ENCODE measurements at regions not wholly inside any gene's neighbourhood (a gene's known extent, or its start where the extent isn't known, plus 50 kb on each side); places are given as distances from the start of the nearest gene placed in this dataset.

- TF ChIP-seq POLR2AphosphoS5 (IDR thresholded peaks at IDR 0.05) (no peak), CTCF (IDR thresholded peaks at IDR 0.05 in 8 of 11, conservative IDR thresholded peaks at IDR 0.05 in 3 of 11) (no peak), POLR2A (IDR thresholded peaks at IDR 0.05) (no peak)
- peaks cover 0 to 85% (median 21%) of the 10 kb centered on the region in 6 donors for H3K36me3 ChIP-seq
- H3K4me1 ChIP-seq, result peaks cover 27 to 90% (median 65%) of the 10 kb centered on the region in 6 donors
- H3K27me3 ChIP-seq (replicated peaks in 1 of 7), result no peaks in the 10 kb centered on the region
- WGBS, 5 donors, result 82 to 88% (median 85%) methylated on average over 23 to 27 of the region's 27 CpGs
- no peak overlapping the region for H3K4me3 ChIP-seq
- DNase-seq, result peak; percentile 73
- H3K9me3 ChIP-seq, result no peaks in the 10 kb centered on the region
- intact Hi-C loops (cut with DNase I; ENCODE audit: low total_unique reads), result no loop called here
- H3K27ac ChIP-seq, result peak overlapping the region in 2 of 8 donors; percentile 26 to 69
Observed at GRCh38 chr12:124482901-124483799, 84.3 kb downstream of the NCOR2 start.

GRCh38 chr12:124482567-124482893, 84.9 kb downstream of the NCOR2 start:
- no peak overlapping the region for H3K4me3 ChIP-seq
- peaks cover 0 to 6% (median 0%) of the 10 kb centered on the region in 8 donors for H3K9me3 ChIP-seq
- intact Hi-C loops (cut with DNase I; ENCODE audit: low total_unique reads), result no loop called here
- peak overlapping the region in 4 of 8 donors; percentile 5 to 69 (median 63) for H3K27ac ChIP-seq
- no peak for DNase-seq
- TF ChIP-seq CTCF (IDR thresholded peaks at IDR 0.05 in 8 of 11, conservative IDR thresholded peaks at IDR 0.05 in 3 of 11) (no peak), POLR2A (IDR thresholded peaks at IDR 0.05) (no peak), POLR2AphosphoS5 (IDR thresholded peaks at IDR 0.05) (no peak)
- H3K36me3 ChIP-seq, result peaks cover 0 to 91% (median 27%) of the 10 kb centered on the region in 6 donors
- 75 to 92% (median 81%) methylated on average over 6 of the region's 6 CpGs for WGBS, 5 donors
- H3K4me1 ChIP-seq, result peaks cover 27 to 90% (median 65%) of the 10 kb centered on the region in 6 donors
- H3K27me3 ChIP-seq (replicated peaks in 1 of 7), result no peaks in the 10 kb centered on the region

DNA sequence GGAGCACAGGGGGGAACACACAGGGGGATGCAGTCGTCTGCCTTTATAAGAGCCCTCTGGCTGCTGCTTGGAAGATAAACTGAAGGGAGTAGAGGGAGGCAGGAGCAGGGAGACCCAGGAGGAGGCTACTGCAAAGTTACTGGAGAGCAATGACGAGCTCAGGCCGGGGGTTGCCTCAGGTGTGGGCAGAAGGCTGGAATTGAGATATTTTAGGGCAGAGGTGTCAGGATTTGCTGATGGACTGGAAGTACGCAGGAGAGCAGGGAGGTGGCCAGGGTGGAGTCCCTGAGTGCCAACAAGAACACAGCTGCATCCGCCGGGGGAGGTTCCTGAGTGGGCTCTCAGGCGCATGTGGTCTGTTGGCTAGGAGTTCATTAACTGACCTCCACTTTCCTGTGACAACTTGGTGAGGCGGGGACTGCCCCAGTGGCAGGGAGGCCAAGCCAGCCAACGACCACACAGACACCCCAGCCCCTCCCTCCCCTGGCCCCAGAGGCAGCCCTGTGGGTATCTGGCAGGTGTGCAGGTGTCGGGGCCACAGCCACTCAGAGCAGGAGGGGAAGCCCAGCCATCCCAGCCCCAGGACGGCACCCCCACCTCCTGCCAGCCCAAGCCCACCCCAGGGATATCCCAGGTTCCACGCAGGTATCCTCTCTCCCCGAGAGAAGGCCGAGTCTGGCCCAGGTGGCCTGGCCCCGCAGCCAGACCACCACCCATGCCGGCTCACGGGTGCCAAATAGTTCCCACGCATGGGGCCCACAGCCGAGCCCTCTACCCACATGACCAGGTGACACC, 85.4 kb downstream of the NCOR2 start:
- no peak for TF ChIP-seq CTCF (IDR thresholded peaks at IDR 0.05 in 8 of 11, conservative IDR thresholded peaks at IDR 0.05 in 3 of 11)
- TF ChIP-seq POLR2A (IDR thresholded peaks at IDR 0.05), result no peak
- peak in 2 of 3 donors; percentile 69 to 71 for TF ChIP-seq POLR2AphosphoS5 (IDR thresholded peaks at IDR 0.05)
- WGBS, 5 donors, result 57 to 84% (median 72%) methylated on average over 14 to 19 of the region's 19 CpGs
- peaks cover 0 to 9% (median 0%) of the 10 kb centered on the region in 8 donors for H3K9me3 ChIP-seq
- H3K27ac ChIP-seq, result peak overlapping the region in 5 of 8 donors; percentile 48 to 69 (median 58)
- H3K4me1 ChIP-seq, result peaks cover 22 to 89% (median 65%) of the 10 kb centered on the region in 6 donors
- intact Hi-C loops (cut with DNase I; ENCODE audit: low total_unique reads), result no loop called here
- H3K4me3 ChIP-seq, result no peak overlapping the region
- peaks cover 0 to 92% (median 29%) of the 10 kb centered on the region in 6 donors for H3K36me3 ChIP-seq
- no peaks in the 10 kb centered on the region for H3K27me3 ChIP-seq (replicated peaks in 1 of 7)
- peak; percentile 83 for DNase-seq
